ENCODE measurements at regions not wholly inside any gene's neighbourhood (a gene's known extent, or its start where the extent isn't known, plus 50 kb on each side); places are given as distances from the start of the nearest gene placed in this dataset.
"Not testable (repeated sequence)": the region's sequence is repeated elsewhere in the genome, so short reads cannot be mapped to it uniquely, and the experiment has no call there.

GRCh38 chr1:146278758-146279157 is 49.9 kb upstream of the NOTCH2NLA start:
- not testable (repeated sequence) for TF ChIP-seq CTCF (IDR thresholded peaks at IDR 0.05); ZFX (IDR thresholded peaks at IDR 0.05; ENCODE audit: borderline replicate concordance)
